ENCODE measurements at regions not wholly inside any gene's neighbourhood (a gene's known extent, or its start where the extent isn't known, plus 50 kb on each side); places are given as distances from the start of the nearest gene placed in this dataset.

DNA sequence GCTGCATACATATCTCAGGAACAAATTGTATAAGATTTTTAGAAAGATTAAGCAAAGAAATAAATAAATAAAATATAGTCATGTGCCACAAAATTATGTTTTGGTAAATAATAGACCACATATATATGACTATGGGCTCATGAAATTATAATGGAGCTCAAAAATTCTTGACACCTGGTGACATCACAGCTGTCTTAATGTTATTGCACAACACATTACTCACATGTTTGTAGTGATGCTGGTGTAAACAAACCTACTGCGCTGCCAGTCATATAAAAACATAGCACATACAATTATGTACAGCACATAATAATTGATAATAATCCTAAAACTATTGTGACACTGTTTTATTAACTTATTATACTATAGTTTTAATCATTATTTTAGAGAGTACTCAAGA is 1159.1 kb downstream of the SI start:
- H3K27ac ChIP-seq, result no peak overlapping the region
- H3K27me3 ChIP-seq, result no peaks in the 10 kb centered on the region
- ATAC-seq, result no peak
- H3K4me3 ChIP-seq, result no peak overlapping the region
- TF ChIP-seq POLR2A (IDR thresholded peaks at IDR 0.05), result no peak
- TF ChIP-seq EP300 (IDR thresholded peaks at IDR 0.05), result no peak
- no peak for TF ChIP-seq POLR2AphosphoS5 (IDR thresholded peaks at IDR 0.05)
- TF ChIP-seq, protein P1, sequence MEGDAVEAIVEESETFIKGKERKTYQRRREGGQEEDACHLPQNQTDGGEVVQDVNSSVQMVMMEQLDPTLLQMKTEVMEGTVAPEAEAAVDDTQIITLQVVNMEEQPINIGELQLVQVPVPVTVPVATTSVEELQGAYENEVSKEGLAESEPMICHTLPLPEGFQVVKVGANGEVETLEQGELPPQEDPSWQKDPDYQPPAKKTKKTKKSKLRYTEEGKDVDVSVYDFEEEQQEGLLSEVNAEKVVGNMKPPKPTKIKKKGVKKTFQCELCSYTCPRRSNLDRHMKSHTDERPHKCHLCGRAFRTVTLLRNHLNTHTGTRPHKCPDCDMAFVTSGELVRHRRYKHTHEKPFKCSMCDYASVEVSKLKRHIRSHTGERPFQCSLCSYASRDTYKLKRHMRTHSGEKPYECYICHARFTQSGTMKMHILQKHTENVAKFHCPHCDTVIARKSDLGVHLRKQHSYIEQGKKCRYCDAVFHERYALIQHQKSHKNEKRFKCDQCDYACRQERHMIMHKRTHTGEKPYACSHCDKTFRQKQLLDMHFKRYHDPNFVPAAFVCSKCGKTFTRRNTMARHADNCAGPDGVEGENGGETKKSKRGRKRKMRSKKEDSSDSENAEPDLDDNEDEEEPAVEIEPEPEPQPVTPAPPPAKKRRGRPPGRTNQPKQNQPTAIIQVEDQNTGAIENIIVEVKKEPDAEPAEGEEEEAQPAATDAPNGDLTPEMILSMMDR (IDR thresholded peaks at IDR 0.05), result no peak
- H3K36me3 ChIP-seq, result no peaks in the 10 kb centered on the region
- 88 to 93% methylated on average over 1 of the region's 1 CpG for WGBS, 2 donors (ENCODE audit: low coverage in 1 of 2)
- H3K4me1 ChIP-seq, result no peaks in the 10 kb centered on the region
- no peaks in the 10 kb centered on the region for H3K9me3 ChIP-seq

DNA sequence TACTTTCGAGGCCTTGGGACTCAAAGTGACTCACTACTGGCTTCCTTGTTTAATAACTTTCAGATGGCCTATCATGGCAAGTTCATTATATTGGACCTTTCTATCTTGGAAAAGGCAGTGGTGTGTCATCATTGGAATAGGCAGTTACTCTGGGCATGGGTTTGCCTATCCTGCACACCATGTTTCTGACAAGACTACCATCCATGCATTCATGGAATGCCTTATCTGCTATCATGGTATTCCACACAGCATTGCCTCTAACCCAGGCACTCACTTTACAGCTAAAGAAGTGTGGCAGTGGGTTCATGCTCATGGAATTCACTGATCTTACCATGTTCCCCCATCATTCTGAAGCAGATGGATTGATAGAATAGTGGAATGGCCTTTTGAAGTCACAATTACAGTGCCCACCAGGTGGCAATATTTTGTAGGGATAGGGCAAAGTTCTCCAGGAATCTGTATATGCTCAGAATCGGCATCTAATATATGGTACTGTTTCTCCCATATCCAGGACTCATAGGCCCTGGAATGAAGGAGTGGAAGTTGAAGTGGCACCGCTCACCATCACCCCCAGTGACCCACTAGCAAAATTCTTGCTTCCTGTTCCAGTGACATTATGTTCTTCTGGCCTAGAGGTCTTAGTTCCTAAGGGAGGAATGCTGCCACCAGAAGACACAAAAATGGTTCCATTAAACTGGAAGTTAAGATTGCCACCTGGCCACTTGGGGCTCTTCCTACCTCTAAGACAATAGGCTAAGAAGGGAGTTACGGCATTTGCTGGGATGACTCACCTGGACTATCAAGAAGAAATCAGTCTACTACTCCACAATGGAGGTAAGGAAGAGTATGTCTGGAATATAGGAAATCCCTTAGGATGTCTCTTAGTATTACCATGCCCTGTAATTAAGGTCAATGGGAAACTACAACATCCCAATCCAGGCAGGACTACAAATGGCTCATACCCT is 1161.4 kb downstream of the SI start:
- TF ChIP-seq POLR2AphosphoS5 (IDR thresholded peaks at IDR 0.05) (no peak), POLR2A (IDR thresholded peaks at IDR 0.05) (no peak), EP300 (IDR thresholded peaks at IDR 0.05) (no peak)
- TF ChIP-seq, protein P1 (IDR thresholded peaks at IDR 0.05), result no peak
- Histone ChIP-seq H3K27ac (no peak overlapping the region), H3K4me3 (no peak overlapping the region), H3K36me3 (no peaks in the 10 kb centered on the region), H3K27me3 (no peaks in the 10 kb centered on the region), H3K9me3 (no peaks in the 10 kb centered on the region), H3K4me1 (no peaks in the 10 kb centered on the region)
- ATAC-seq, result no peak
- 96% methylated on average over 4 of the region's 4 CpGs; no CpG with 5 or more reads in 1 of the 2 donors for WGBS, 2 donors (ENCODE audit: low coverage in 1 of 2)

GRCh38 chr3:163915280-163915679 is 1163.0 kb downstream of the SI start:
- H3K9me3 ChIP-seq, result no peaks in the 10 kb centered on the region
- H3K4me3 ChIP-seq, result no peak overlapping the region
- 92 to 96% methylated on average over 2 of the region's 2 CpGs for WGBS, 2 donors (ENCODE audit: low coverage in 1 of 2)
- TF ChIP-seq, protein P1 (IDR thresholded peaks at IDR 0.05), result no peak
- TF ChIP-seq EP300 (IDR thresholded peaks at IDR 0.05), result no peak
- no peak for TF ChIP-seq POLR2A (IDR thresholded peaks at IDR 0.05)
- no peak for TF ChIP-seq POLR2AphosphoS5 (IDR thresholded peaks at IDR 0.05)
- no peaks in the 10 kb centered on the region for H3K4me1 ChIP-seq
- no peak overlapping the region for H3K27ac ChIP-seq
- H3K36me3 ChIP-seq, result no peaks in the 10 kb centered on the region
- H3K27me3 ChIP-seq, result no peaks in the 10 kb centered on the region
- no peak for ATAC-seq

DNA sequence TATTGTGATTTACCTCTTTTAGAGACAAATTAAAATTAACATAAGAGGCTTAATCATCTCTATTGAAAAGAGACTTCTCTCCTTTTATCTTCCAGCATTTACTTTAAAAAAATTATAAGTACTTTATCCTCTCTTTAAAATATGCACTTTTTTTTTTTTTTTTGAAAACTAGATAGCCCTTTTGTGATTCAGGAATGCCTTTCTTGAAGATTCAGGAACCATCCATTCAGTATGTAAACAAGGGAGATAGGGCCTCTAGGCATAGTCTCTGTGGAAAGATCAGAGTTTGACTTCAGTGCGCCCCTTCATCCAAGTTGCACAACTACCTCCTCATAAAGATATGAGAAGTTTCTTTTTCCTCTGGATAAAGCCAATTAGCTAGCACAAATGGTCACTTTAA is 1163.7 kb downstream of the SI start:
- no peak overlapping the region for H3K27ac ChIP-seq
- TF ChIP-seq EP300 (IDR thresholded peaks at IDR 0.05) (no peak), POLR2A (IDR thresholded peaks at IDR 0.05) (no peak), POLR2AphosphoS5 (IDR thresholded peaks at IDR 0.05) (no peak)
- TF ChIP-seq, protein P1 (IDR thresholded peaks at IDR 0.05), result no peak
- H3K36me3 ChIP-seq, result no peaks in the 10 kb centered on the region
- no peak for ATAC-seq
- no peaks in the 10 kb centered on the region for H3K9me3 ChIP-seq
- no peaks in the 10 kb centered on the region for H3K4me1 ChIP-seq
- H3K4me3 ChIP-seq, result no peak overlapping the region
- 90 to 100% methylated on average over 1 of the region's 1 CpG for WGBS, 2 donors (ENCODE audit: low coverage in 1 of 2)
- no peaks in the 10 kb centered on the region for H3K27me3 ChIP-seq

DNA sequence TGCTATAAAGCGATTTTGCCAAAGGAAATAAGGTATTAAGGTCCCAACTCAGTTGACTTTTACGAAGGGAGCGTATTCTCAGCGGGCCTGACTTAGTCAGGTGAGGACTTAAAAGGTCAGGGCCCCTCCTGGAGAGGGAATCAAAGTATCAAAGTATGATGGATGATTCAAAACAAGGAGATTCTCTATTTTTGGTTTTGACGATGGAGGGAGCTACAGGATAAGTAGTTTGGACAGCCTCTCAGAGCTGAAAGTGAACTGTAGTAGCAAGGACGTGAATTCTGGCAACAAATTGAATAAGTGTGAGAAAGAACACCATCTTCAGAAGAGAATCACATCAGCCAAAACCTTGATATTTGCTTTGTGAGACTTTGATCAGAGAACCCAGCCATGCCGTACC is 1186.5 kb downstream of the SI start:
- H3K9me3 ChIP-seq, result no peaks in the 10 kb centered on the region
- H3K27me3 ChIP-seq, result no peaks in the 10 kb centered on the region
- no peaks in the 10 kb centered on the region for H3K36me3 ChIP-seq
- H3K27ac ChIP-seq, result no peak overlapping the region
- ATAC-seq, result no peak
- TF ChIP-seq, protein P1 (IDR thresholded peaks at IDR 0.05), result no peak
- TF ChIP-seq POLR2A (IDR thresholded peaks at IDR 0.05) (no peak), POLR2AphosphoS5 (IDR thresholded peaks at IDR 0.05) (no peak), EP300 (IDR thresholded peaks at IDR 0.05) (no peak)
- H3K4me3 ChIP-seq, result no peak overlapping the region
- H3K4me1 ChIP-seq, result no peaks in the 10 kb centered on the region
- 82 to 87% methylated on average over 7 of the region's 7 CpGs for WGBS, 2 donors (ENCODE audit: low coverage in 1 of 2)

Data from gastroesophageal sphincter (tissue), 4 donors.